Endothelial cell of umbilical vein (primary cell): ENCODE measurements at regions not wholly inside any gene's neighbourhood (a gene's known extent, or its start where the extent isn't known, plus 50 kb on each side); places are given as distances from the start of the nearest gene placed in this dataset.

Source experiments
- BruUV-seq: library from RNA; stranded (reverse); fragments of 400-500 nt; replicated peaks from 2 replicates; lab custom pipeline; 2021; lab: Mats Ljungman, UMichigan
- CTCF ChIA-PET: fragments of 300-600, 350-600 bp; sonication (Branson Sonifier 250); formaldehyde crosslinking; loops from one replicate; lab custom pipeline; 2021; ENCODE audit warnings: antibody characterized with exemption, inconsistent platforms; lab: Charles Lee
- POLR2A ChIA-PET: fragments of 300-600, 350-600 bp; sonication (Branson Sonifier 250); formaldehyde crosslinking; loops from one replicate; lab custom pipeline; 2021; ENCODE audit warnings: antibody characterized with exemption, inconsistent platforms; lab: Charles Lee
- DNase-seq: peaks from one replicate; pipeline ENCODE4 v3.0.0-alpha.2; 2011; ENCODE audit warnings: low read depth, low spot score
- FAIRE-seq: peaks from 2 replicates; lab custom pipeline; 2011; peaks lifted over from hg19 to GRCh38; lab: Jason Lieb, UNC
- H2AFZ ChIP-seq: 2 replicates; pipeline ENCODE4 v1.6.0; 2012; ENCODE audit warnings: low read depth, low read length, control low read depth, inconsistent platforms
- H3K27ac ChIP-seq: 2 replicates; pipeline ENCODE4 v1.5.1; 2011; ENCODE audit warnings: low read depth, mild to moderate bottlenecking, control low read depth, low read length, moderate library complexity; ENCODE audit not compliant: insufficient read depth
- H3K27me3 ChIP-seq, 2 experiments: 2 replicates each; pipeline versions ENCODE4 v1.6.0 to v1.6.1; 2011; ENCODE audit warnings: low read length in 2 of 2, mixed read lengths in 1 of 2; ENCODE audit not compliant: control insufficient read depth in 2 of 2, insufficient read depth in 2 of 2
- H3K36me3 ChIP-seq, 2 experiments: 2 replicates in 1 of 2; 3 replicates in 1 of 2; pipeline ENCODE4 v1.5.1; 2011; ENCODE audit warnings: low read length in 2 of 2, mild to moderate bottlenecking in 1 of 2, moderate library complexity in 1 of 2; ENCODE audit not compliant: control insufficient read depth in 2 of 2, insufficient read depth in 2 of 2; ENCODE audit errors: extremely low read depth in 1 of 2
- H3K4me1 ChIP-seq: 3 replicates; pipeline ENCODE4 v1.5.1; 2011; ENCODE audit warnings: mild to moderate bottlenecking, low read length; ENCODE audit not compliant: control insufficient read depth, insufficient read depth; ENCODE audit errors: extremely low read depth
- H3K4me2 ChIP-seq: 2 replicates; pipeline ENCODE4 v1.6.1; 2011; ENCODE audit warnings: low read length, control low read depth, mixed read lengths; ENCODE audit not compliant: insufficient read depth
- H3K4me3 ChIP-seq, 3 experiments: fragments of 200-600 bp in 1 of 3; sonication (generic), shearing (Covaris generic) in 1 of 3; replicated peaks in 1 of 3; 2 replicates each; pipeline ENCODE4 v1.5.1; 2011 to 2016; ENCODE audit warnings: control low read depth in 3 of 3, low read length in 3 of 3, mild to moderate bottlenecking in 2 of 3, inconsistent platforms in 1 of 3, low read depth in 1 of 3, moderate library complexity in 1 of 3; ENCODE audit not compliant: insufficient read depth in 1 of 3
- H3K79me2 ChIP-seq: 2 replicates; pipeline ENCODE4 v1.6.0; 2012; ENCODE audit warnings: low read length, inconsistent platforms; ENCODE audit not compliant: control insufficient read depth, insufficient read depth
- H3K9ac ChIP-seq: replicated peaks from 2 replicates; pipeline ENCODE3; 2011; ENCODE audit warnings: low read length, control low read depth; ENCODE audit not compliant: insufficient read depth; ENCODE audit errors: extremely low read depth
- H3K9me1 ChIP-seq: replicated peaks from 3 replicates; pipeline ENCODE4 v1.6.0; 2011; ENCODE audit warnings: mild to moderate bottlenecking, low read length; ENCODE audit not compliant: control insufficient read depth, insufficient read depth; ENCODE audit errors: extremely low read depth
- H3K9me3 ChIP-seq: replicated peaks from 2 replicates; pipeline ENCODE4 v1.5.1; 2012; ENCODE audit warnings: low read length, inconsistent platforms; ENCODE audit not compliant: control insufficient read depth, insufficient read depth
- H4K20me1 ChIP-seq: replicated peaks from 2 replicates; pipeline ENCODE3; 2011; ENCODE audit warnings: mild to moderate bottlenecking, low read length; ENCODE audit not compliant: control insufficient read depth, insufficient read depth; ENCODE audit errors: extremely low read depth
- EZH2 ChIP-seq: IDR thresholded peaks from 2 replicates; pipeline ENCODE4 v1.6.1; 2012; ENCODE audit warnings: borderline replicate concordance, low read depth, mild to moderate bottlenecking, moderate library complexity, low read length, inconsistent platforms; ENCODE audit not compliant: severe bottlenecking
- FOS ChIP-seq: IDR thresholded peaks from 2 replicates; pipeline ENCODE4 v1.6.1; 2011; ENCODE audit warnings: mild to moderate bottlenecking, low read length, moderate library complexity, borderline replicate concordance; ENCODE audit not compliant: insufficient read depth
- GATA2 ChIP-seq: IDR thresholded peaks from 2 replicates; pipeline ENCODE4 v1.7.0; 2011; ENCODE audit warnings: low read depth, mild to moderate bottlenecking, moderate library complexity, mixed read lengths, low read length; ENCODE audit not compliant: insufficient read length, insufficient read depth
- JUN ChIP-seq: IDR thresholded peaks from 2 replicates; pipeline ENCODE4 v1.6.1; 2011; ENCODE audit warnings: borderline replicate concordance, low read depth; ENCODE audit not compliant: insufficient read length, insufficient read depth
- MYC ChIP-seq: IDR thresholded peaks from one replicate; pipeline ENCODE4 v1.6.1; 2011; ENCODE audit warnings: mild to moderate bottlenecking, low read depth, low read length
- POLR2A ChIP-seq: IDR thresholded peaks from 2 replicates; pipeline ENCODE4 v1.6.1; 2012; ENCODE audit warnings: low read depth, mild to moderate bottlenecking, control low read depth, low read length
- POLR2AphosphoS5 ChIP-seq: IDR thresholded peaks from 2 replicates; pipeline ENCODE4 v1.6.1; 2012; ENCODE audit warnings: low read depth, mild to moderate bottlenecking, control low read depth, low read length, moderate library complexity; ENCODE audit not compliant: insufficient read depth
- dilution Hi-C: fragments of 300-500 bp; cut with MboI; formaldehyde crosslinking; loops from one replicate; pipeline ENCODE4 v1.15.0; 2019; ENCODE audit warnings: low sequenced_read_pairs; ENCODE audit not compliant: extremely low pct_ligation_motif_present
- intact Hi-C: fragments of 100-400 bp; cut with micrococcal nuclease; formaldehyde crosslinking; loops from one replicate; pipeline ENCODE4 v1.10.0; 2022
- TF ChIP-seq, protein P1 (sequence below), 2 donors: IDR thresholded peaks; 1 replicate in 1 of 2; 2 replicates in 1 of 2; pipeline ENCODE4 v1.5.1; 2011; ENCODE audit warnings: low read length in 2 of 2, mild to moderate bottlenecking in 2 of 2, moderate library complexity in 2 of 2, control low read depth in 1 of 2, inconsistent platforms in 1 of 2, low read depth in 1 of 2; ENCODE audit not compliant: insufficient read depth in 1 of 2; ENCODE audit errors: extremely low read depth in 1 of 2
- TF ChIP-seq, protein P2 (sequence below): IDR thresholded peaks from 2 replicates; pipeline ENCODE4 v1.6.1; 2011; ENCODE audit not compliant: insufficient read depth, insufficient read length

DNA sequence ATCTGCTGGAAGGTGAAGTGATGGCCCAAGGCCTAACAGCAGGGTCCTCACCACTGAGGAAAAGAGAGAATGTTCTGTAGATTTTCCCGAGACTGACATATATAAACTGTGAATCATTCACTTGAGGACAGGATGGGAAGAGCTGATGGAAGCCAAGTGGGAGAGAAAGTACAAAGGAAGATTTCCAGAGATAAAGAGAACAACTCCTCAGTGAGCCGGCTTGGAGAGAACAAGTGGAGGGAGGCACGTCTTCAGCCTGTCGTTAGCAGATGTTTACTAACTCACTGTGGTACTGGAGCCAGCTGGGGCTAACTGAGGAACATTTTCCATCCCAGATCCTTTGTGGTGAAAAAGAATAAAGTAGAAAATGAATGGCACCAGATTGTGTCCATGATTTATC, 552.9 kb upstream of the TNP1 start:
- H3K4me3 ChIP-seq: no peak overlapping the region
- DNase-seq: no peak
- no peak overlapping the region for H3K9ac ChIP-seq
- H3K79me2 ChIP-seq: no peaks in the 10 kb centered on the region
- dilution Hi-C loops (no loop called here), intact Hi-C loops (no loop called here)
- CTCF ChIA-PET: no interaction called here
- no peaks in the 10 kb centered on the region for H3K9me1 ChIP-seq
- FAIRE-seq: no peak
- no peaks in the 10 kb centered on the region for H3K9me3 ChIP-seq
- no peaks in the 10 kb centered on the region for H3K36me3 ChIP-seq
- H3K4me2 ChIP-seq: no peak overlapping the region
- no peak overlapping the region for H2AFZ ChIP-seq
- no peaks in the 10 kb centered on the region for H4K20me1 ChIP-seq
- H3K27ac ChIP-seq: no peak overlapping the region
- TF ChIP-seq FOS (no peak), EZH2 (no peak), GATA2 (no peak), MYC (no peak), POLR2A (no peak), JUN (no peak), POLR2AphosphoS5 (no peak)
- TF ChIP-seq, protein P1, sequence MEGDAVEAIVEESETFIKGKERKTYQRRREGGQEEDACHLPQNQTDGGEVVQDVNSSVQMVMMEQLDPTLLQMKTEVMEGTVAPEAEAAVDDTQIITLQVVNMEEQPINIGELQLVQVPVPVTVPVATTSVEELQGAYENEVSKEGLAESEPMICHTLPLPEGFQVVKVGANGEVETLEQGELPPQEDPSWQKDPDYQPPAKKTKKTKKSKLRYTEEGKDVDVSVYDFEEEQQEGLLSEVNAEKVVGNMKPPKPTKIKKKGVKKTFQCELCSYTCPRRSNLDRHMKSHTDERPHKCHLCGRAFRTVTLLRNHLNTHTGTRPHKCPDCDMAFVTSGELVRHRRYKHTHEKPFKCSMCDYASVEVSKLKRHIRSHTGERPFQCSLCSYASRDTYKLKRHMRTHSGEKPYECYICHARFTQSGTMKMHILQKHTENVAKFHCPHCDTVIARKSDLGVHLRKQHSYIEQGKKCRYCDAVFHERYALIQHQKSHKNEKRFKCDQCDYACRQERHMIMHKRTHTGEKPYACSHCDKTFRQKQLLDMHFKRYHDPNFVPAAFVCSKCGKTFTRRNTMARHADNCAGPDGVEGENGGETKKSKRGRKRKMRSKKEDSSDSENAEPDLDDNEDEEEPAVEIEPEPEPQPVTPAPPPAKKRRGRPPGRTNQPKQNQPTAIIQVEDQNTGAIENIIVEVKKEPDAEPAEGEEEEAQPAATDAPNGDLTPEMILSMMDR (IDR thresholded peaks at IDR 0.05; ENCODE audit: extremely low read depth in 1 of 2, insufficient read depth in 1 of 2, low read depth in 1 of 2, low read length in 2 of 2): no peak
- TF ChIP-seq, protein P2, sequence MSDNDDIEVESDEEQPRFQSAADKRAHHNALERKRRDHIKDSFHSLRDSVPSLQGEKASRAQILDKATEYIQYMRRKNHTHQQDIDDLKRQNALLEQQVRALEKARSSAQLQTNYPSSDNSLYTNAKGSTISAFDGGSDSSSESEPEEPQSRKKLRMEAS: no peak
- no peaks in the 10 kb centered on the region for H3K4me1 ChIP-seq
- POLR2A ChIA-PET: no interaction called here
- no peaks in the 10 kb centered on the region for H3K27me3 ChIP-seq
- no TSS peak for BruUV-seq
